RWPE1 (cell line): ENCODE measurements at regions not wholly inside any gene's neighbourhood (a gene's known extent, or its start where the extent isn't known, plus 50 kb on each side); places are given as distances from the start of the nearest gene placed in this dataset.

ENCODE experiments used
- CTCF ChIA-PET: fragments of 350-600 bp; sonication (Branson Sonifier 250); formaldehyde crosslinking; extraction: SDS; loops from one replicate; lab custom pipeline; 2021; lab: Yijun Ruan, JAX
- POLR2A ChIA-PET: fragments of 400-600 bp; formaldehyde crosslinking; extraction: SDS; loops from one replicate; lab custom pipeline; 2020; ENCODE audit warnings: antibody characterized with exemption; ENCODE audit not compliant: low non-redundant PET; lab: Yijun Ruan, JAX
- DNase-seq: peaks from one replicate; pipeline ENCODE4 v3.0.0; 2012; ENCODE audit warnings: low spot score
- H3K27ac ChIP-seq: fragments of 450-650 bp; 2 replicates; pipeline ENCODE4 v1.5.1; 2017
- TF ChIP-seq, protein P1 (sequence below): fragments of 450-650 bp; conservative IDR thresholded peaks from 2 replicates; pipeline ENCODE4 v1.5.1; 2017; ENCODE audit warnings: low read depth, mild to moderate bottlenecking

DNA sequence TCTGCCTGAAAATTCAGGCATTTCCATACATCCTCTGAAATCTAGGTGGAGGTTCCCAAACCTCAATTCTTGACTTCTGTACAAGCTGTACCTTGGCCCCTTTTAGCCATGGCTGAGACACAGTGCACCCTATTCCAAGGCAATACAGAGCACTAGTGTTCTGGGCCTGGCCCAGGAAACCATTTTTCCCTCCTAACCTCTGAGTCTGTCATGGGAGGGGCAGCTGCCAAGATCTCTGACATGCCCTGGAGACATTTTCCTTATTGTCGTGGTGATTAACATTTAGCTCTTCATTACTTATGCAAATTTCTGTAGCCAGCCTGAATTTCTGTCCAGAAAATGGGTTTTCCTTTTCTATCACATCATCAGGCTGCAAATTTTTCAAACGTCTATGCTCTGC, 248.0 kb upstream of the RGS18 start:
- ChIA-PET POLR2A (no interaction called here), CTCF (no interaction called here)
- no peak for DNase-seq
- TF ChIP-seq, protein P1, sequence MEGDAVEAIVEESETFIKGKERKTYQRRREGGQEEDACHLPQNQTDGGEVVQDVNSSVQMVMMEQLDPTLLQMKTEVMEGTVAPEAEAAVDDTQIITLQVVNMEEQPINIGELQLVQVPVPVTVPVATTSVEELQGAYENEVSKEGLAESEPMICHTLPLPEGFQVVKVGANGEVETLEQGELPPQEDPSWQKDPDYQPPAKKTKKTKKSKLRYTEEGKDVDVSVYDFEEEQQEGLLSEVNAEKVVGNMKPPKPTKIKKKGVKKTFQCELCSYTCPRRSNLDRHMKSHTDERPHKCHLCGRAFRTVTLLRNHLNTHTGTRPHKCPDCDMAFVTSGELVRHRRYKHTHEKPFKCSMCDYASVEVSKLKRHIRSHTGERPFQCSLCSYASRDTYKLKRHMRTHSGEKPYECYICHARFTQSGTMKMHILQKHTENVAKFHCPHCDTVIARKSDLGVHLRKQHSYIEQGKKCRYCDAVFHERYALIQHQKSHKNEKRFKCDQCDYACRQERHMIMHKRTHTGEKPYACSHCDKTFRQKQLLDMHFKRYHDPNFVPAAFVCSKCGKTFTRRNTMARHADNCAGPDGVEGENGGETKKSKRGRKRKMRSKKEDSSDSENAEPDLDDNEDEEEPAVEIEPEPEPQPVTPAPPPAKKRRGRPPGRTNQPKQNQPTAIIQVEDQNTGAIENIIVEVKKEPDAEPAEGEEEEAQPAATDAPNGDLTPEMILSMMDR: no peak
- no peak overlapping the region for H3K27ac ChIP-seq

DNA sequence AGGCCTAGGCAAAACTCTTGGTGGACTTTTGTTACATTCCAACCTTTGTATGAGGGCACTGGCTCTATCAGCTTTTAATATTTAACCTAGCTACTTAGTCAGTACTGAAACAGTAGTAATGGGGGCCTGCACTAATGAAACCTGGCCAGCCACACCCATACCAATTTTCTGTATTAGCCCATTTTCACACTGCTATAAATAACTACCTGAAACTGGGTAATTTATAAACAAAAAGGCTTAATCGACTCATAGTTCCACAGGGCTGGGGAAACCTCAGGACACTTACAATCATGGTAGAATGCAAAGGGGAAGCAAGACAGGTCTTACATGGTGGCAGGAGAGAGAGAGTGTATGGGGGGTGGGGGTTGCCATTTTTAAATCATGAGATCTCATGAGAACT, 245.7 kb upstream of the RGS18 start:
- TF ChIP-seq, protein P1: no peak
- DNase-seq: no peak
- ChIA-PET CTCF (no interaction called here), POLR2A (no interaction called here)
- no peak overlapping the region for H3K27ac ChIP-seq

DNA sequence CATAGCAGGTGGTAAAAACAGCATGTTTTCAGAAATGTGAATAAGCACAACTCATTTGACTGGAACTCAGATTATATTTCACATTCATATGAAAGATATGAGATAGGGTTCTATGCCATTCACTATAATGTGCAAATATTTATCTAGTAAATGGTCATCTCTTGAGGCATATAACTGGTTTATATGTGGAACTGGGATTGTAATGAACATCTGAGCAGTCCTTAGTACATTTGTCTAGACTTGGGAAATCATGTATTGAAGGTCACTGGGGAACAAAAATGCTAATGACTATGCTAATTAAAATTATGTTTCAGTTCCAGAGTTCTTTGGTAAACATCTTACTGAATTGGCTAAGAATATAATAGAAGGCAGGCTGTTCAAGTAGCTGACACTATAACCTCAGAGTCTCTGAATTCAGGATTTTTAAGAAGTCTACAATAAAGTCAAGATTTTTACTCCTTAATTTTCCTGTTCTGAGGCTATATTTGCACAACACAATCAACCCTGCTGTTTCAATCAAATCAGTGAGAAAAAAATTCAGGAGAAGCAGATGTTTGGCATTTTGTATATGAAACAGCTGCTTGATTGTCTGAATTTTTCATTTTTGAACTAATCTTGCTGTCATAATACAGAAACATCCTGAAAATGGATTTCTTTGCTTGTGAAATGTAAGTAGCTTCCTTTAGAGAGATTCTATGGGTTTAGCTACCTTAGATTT, 244.8 kb upstream of the RGS18 start:
- POLR2A ChIA-PET: no interaction called here
- TF ChIP-seq, protein P1: no peak
- DNase-seq: no peak
- CTCF ChIA-PET: no interaction called here
- H3K27ac ChIP-seq: no peak overlapping the region

DNA sequence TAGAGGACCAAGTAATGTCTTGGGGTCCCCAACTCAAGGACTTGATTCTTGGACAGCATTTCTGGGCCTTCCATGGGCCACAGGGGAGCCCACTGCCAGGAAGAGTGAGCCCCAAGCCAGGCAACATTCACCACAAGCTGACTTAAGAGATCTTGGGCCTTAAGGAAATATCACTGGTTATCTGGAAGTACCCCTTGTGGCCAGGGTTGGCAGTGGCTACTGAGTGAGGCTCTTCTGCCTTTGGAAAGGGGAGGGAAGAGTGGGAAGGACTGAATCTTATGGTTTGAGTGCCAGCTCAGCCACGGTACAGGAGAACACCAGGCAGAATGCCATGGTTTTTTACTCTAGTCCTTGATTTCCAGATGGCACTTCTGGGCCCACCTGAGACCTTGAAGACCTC, 228.9 kb upstream of the RGS18 start:
- TF ChIP-seq, protein P1: no peak
- CTCF ChIA-PET: no interaction called here

DNA sequence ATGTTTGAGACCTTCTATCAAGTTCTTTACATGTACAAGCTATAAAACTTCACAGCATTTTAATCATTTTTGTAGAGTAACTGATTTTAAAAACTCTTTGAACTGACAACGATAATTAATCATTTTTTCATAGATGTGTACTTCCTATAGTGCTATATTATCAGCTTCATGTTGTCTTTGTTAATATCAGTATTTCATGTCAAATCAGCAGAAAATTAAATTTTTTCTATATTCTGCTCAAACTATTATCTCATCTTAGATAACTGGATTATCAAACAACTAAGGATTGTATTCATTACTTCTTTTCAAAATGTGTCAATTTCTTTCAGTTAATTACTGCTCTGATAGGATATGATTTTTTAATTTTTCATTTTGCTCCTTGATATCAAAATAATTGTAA, 214.6 kb upstream of the RGS18 start:
- TF ChIP-seq, protein P1: no peak
- no peak overlapping the region for H3K27ac ChIP-seq
- DNase-seq: no peak
- ChIA-PET CTCF (interaction anchor here (0.6 kb wide), 1 partner anchor 45 kb away, joined by 4 read pairs; no protein-coding TSS in a partner anchor), POLR2A (no interaction called here)

More for the DNA sequence above, 228.9 kb upstream of the RGS18 start:
- POLR2A ChIA-PET: no interaction called here
- DNase-seq: no peak
- H3K27ac ChIP-seq: no peak overlapping the region

DNA sequence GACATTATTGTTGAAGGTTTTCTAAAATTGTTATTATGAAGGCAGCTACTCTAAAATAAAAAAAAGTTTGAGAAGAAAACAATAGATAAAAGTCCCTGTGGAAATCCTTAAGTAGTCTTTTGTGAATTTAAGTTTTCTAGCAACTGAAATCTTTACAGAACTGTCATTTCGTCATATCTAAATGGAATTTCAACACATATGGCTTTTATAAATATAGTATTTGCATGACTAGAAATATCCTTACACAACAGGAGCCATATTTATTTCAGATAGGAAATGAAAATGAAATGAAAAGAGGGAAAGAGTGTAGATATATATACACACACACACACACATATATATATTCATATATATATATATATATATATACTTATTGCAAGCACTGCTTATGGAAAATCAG, 204.7 kb upstream of the RGS18 start:
- TF ChIP-seq, protein P1: no peak
- H3K27ac ChIP-seq: no peak overlapping the region
- no peak for DNase-seq
- POLR2A ChIA-PET: no interaction called here
- CTCF ChIA-PET: no interaction called here
